HepG2 (cell line): ENCODE measurements at regions not wholly inside any gene's neighbourhood (a gene's known extent, or its start where the extent isn't known, plus 50 kb on each side); places are given as distances from the start of the nearest gene placed in this dataset.

Experiments
- ARNTL ChIP-seq: sonication (generic); formaldehyde crosslinking; IDR thresholded peaks from 2 replicates; pipeline ENCODE4 v1.4.0; 2020; ENCODE audit warnings: mild to moderate bottlenecking, missing genetic modification reagents
- BORCS8-MEF2B ChIP-seq: sonication (generic); formaldehyde crosslinking; IDR thresholded peaks from 2 replicates; pipeline ENCODE4 v1.8.0; 2022; ENCODE audit warnings: mild to moderate bottlenecking, missing genetic modification reagents
- CBX1 ChIP-seq: IDR thresholded peaks from one replicate; pipeline ENCODE4 v1.6.1; 2016; ENCODE audit warnings: antibody characterized with exemption, low read depth
- CENPBD1 ChIP-seq: sonication (generic); formaldehyde crosslinking; IDR thresholded peaks from 2 replicates; pipeline ENCODE4 v1.8.0; 2022; ENCODE audit warnings: missing genetic modification reagents, low read depth, mild to moderate bottlenecking, borderline replicate concordance
- CHCHD3 ChIP-seq: sonication (generic); formaldehyde crosslinking; IDR thresholded peaks from 2 replicates; pipeline ENCODE4 v1.8.0; 2022; ENCODE audit warnings: mild to moderate bottlenecking, missing genetic modification reagents, moderate library complexity
- FOXA1 ChIP-seq, 2 experiments: fragments of 450-650 bp in 1 of 2; sonication (generic) in 1 of 2; formaldehyde crosslinking in 1 of 2; IDR thresholded peaks; 2 replicates each; pipeline versions ENCODE4 v1.4.0 to v1.6.1; 2016 to 2020; ENCODE audit warnings: missing genetic modification reagents in 1 of 2
- GRHL1 ChIP-seq: sonication (generic); formaldehyde crosslinking; conservative IDR thresholded peaks from 2 replicates; pipeline ENCODE4 v1.8.0; 2022; ENCODE audit warnings: missing genetic modification reagents
- HMG20B ChIP-seq: conservative IDR thresholded peaks from 2 replicates; pipeline ENCODE4 v1.6.1; 2016; ENCODE audit warnings: missing genetic modification reagents, missing compliant biosample characterization
- HMGXB3 ChIP-seq: sonication (generic); formaldehyde crosslinking; IDR thresholded peaks from 2 replicates; pipeline ENCODE4 v1.4.0; 2020; ENCODE audit warnings: missing genetic modification reagents, borderline replicate concordance
- PHF20 ChIP-seq: sonication (generic); formaldehyde crosslinking; IDR thresholded peaks from 2 replicates; pipeline ENCODE4 v1.5.0; 2020; ENCODE audit warnings: mild to moderate bottlenecking, missing genetic modification reagents
- POLR2AphosphoS5 ChIP-seq: IDR thresholded peaks from 2 replicates; pipeline ENCODE4 v1.6.1; 2012; ENCODE audit warnings: low read depth, low read length
- PTBP1 ChIP-seq: fragments of 200-400 bp; formaldehyde crosslinking; IDR thresholded peaks from 2 replicates; pipeline ENCODE4 v1.6.1; 2018; ENCODE audit warnings: low read length, low read depth; ENCODE audit not compliant: poor library complexity, severe bottlenecking
- SOX13 ChIP-seq, 3 experiments: fragments of 450-650 bp in 1 of 3; sonication (generic) in 1 of 3; formaldehyde crosslinking in 1 of 3; IDR thresholded peaks in 2 of 3; conservative IDR thresholded peaks in 1 of 3; 2 replicates each; pipeline versions ENCODE4 v1.5.0 to v1.6.1; 2016 to 2020; ENCODE audit warnings: antibody characterized with exemption in 1 of 3, mild to moderate bottlenecking in 1 of 3, missing compliant biosample characterization in 1 of 3, missing genetic modification reagents in 1 of 3, moderate library complexity in 1 of 3
- SSRP1 ChIP-seq: IDR thresholded peaks from 2 replicates; pipeline ENCODE4 v1.6.1; 2016; ENCODE audit warnings: control low read depth
- XRCC5 ChIP-seq: fragments of 200-400 bp; formaldehyde crosslinking; optimal IDR thresholded peaks from 2 replicates; pipeline ENCODE3; 2017; ENCODE audit warnings: mild to moderate bottlenecking, low read length
- ZNF20 ChIP-seq: sonication (generic); formaldehyde crosslinking; IDR thresholded peaks from 2 replicates; pipeline ENCODE4 v1.4.0; 2020; ENCODE audit warnings: mild to moderate bottlenecking, moderate library complexity, missing genetic modification reagents
- ZNF230 ChIP-seq: sonication (generic); formaldehyde crosslinking; IDR thresholded peaks from 2 replicates; pipeline ENCODE4 v1.4.0; 2020; ENCODE audit warnings: mild to moderate bottlenecking, missing genetic modification reagents
- ZNF282 ChIP-seq: fragments of 450-650 bp; IDR thresholded peaks from 2 replicates; pipeline ENCODE4 v1.6.1; 2018; ENCODE audit not compliant: partially characterized antibody
- ZNF430 ChIP-seq: sonication (generic); formaldehyde crosslinking; IDR thresholded peaks from 2 replicates; pipeline ENCODE4 v1.9.0; 2021; ENCODE audit warnings: mild to moderate bottlenecking, missing genetic modification reagents
- ZNF546 ChIP-seq: sonication (generic); formaldehyde crosslinking; conservative IDR thresholded peaks from 2 replicates; pipeline ENCODE4 v1.8.1; 2023; ENCODE audit warnings: mild to moderate bottlenecking, missing genetic modification reagents
- ZSCAN20 ChIP-seq: sonication (generic); formaldehyde crosslinking; IDR thresholded peaks from 2 replicates; pipeline ENCODE4 v1.4.0; 2020; ENCODE audit warnings: missing genetic modification reagents, mild to moderate bottlenecking, borderline replicate concordance
- TF ChIP-seq, protein P1 (sequence below): sonication (generic); formaldehyde crosslinking; IDR thresholded peaks from 2 replicates; pipeline ENCODE4 v1.4.0; 2020; ENCODE audit warnings: missing genetic modification reagents

- TF ChIP-seq CENPBD1 (CRISPR knock-in tag) = no peak
- TF ChIP-seq SSRP1 = no peak
- peak; percentile 86; the same call in 1 of the 2 replicates for TF ChIP-seq ZNF430
- no peak for TF ChIP-seq CHCHD3 (CRISPR knock-in tag)
- no peak for TF ChIP-seq ZSCAN20 (CRISPR knock-in tag)
- TF ChIP-seq, protein P1, sequence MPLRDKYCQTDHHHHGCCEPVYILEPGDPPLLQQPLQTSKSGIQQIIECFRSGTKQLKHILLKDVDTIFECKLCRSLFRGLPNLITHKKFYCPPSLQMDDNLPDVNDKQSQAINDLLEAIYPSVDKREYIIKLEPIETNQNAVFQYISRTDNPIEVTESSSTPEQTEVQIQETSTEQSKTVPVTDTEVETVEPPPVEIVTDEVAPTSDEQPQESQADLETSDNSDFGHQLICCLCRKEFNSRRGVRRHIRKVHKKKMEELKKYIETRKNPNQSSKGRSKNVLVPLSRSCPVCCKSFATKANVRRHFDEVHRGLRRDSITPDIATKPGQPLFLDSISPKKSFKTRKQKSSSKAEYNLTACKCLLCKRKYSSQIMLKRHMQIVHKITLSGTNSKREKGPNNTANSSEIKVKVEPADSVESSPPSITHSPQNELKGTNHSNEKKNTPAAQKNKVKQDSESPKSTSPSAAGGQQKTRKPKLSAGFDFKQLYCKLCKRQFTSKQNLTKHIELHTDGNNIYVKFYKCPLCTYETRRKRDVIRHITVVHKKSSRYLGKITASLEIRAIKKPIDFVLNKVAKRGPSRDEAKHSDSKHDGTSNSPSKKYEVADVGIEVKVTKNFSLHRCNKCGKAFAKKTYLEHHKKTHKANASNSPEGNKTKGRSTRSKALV (CRISPR knock-in tag) = peak; percentile 57; the same call in 1 of the 2 replicates
- TF ChIP-seq HMGXB3 (CRISPR knock-in tag) = peak; percentile 91
- TF ChIP-seq SOX13 (IDR thresholded peaks at IDR 0.05) = peak; percentile 79
- peak in 1 of 2 experiments; percentile 89; a peak in 2 of 4 replicates for TF ChIP-seq SOX13 (CRISPR knock-in tag; conservative IDR thresholded peaks at IDR 0.05 in 1 of 2, IDR thresholded peaks at IDR 0.05 in 1 of 2)
- TF ChIP-seq HMG20B (CRISPR knock-in tag) = peak; percentile 88
- no peak for TF ChIP-seq ZNF282
- peak; percentile 80; the same call in 1 of the 2 replicates for TF ChIP-seq ZNF20 (CRISPR knock-in tag)
- peak; percentile 35; the same call in 1 of the 2 replicates for TF ChIP-seq FOXA1 (IDR thresholded peaks at IDR 0.05)
- peak; percentile 96 for TF ChIP-seq FOXA1 (CRISPR knock-in tag; IDR thresholded peaks at IDR 0.05)
- TF ChIP-seq POLR2AphosphoS5 = peak; percentile 80
- TF ChIP-seq ARNTL (CRISPR knock-in tag) = peak; percentile 85
- TF ChIP-seq GRHL1 (CRISPR knock-in tag) = no peak
- no peak for TF ChIP-seq ZNF546
- TF ChIP-seq PTBP1 = no peak
- TF ChIP-seq PHF20 = no peak
- peak; percentile 82 for TF ChIP-seq CBX1
- TF ChIP-seq XRCC5 = peak; percentile 77
- peak; percentile 89 for TF ChIP-seq ZNF230 (CRISPR knock-in tag)
- peak; percentile 87 for TF ChIP-seq BORCS8-MEF2B (CRISPR knock-in tag)
Observed at GRCh38 chr19:56900573-56901097, 60.1 kb upstream of the PEG3 start (continued).
